NB4 (cell line): ENCODE measurements at regions not wholly inside any gene's neighbourhood (a gene's known extent, or its start where the extent isn't known, plus 50 kb on each side); places are given as distances from the start of the nearest gene placed in this dataset.

Experiments used
- POLR2A ChIP-seq: IDR thresholded peaks from 2 replicates; pipeline ENCODE4 v1.6.1; 2011; ENCODE audit warnings: mild to moderate bottlenecking; ENCODE audit not compliant: insufficient read length; ENCODE audit errors: extremely low read depth
- TF ChIP-seq, protein P1 (sequence below): IDR thresholded peaks from one replicate; pipeline ENCODE4 v1.5.1; 2012; ENCODE audit warnings: low read depth, low read length

GRCh38 chr4:153036931-153037482 lies 100.9 kb downstream of the FHDC1 start:
- TF ChIP-seq, protein P1, sequence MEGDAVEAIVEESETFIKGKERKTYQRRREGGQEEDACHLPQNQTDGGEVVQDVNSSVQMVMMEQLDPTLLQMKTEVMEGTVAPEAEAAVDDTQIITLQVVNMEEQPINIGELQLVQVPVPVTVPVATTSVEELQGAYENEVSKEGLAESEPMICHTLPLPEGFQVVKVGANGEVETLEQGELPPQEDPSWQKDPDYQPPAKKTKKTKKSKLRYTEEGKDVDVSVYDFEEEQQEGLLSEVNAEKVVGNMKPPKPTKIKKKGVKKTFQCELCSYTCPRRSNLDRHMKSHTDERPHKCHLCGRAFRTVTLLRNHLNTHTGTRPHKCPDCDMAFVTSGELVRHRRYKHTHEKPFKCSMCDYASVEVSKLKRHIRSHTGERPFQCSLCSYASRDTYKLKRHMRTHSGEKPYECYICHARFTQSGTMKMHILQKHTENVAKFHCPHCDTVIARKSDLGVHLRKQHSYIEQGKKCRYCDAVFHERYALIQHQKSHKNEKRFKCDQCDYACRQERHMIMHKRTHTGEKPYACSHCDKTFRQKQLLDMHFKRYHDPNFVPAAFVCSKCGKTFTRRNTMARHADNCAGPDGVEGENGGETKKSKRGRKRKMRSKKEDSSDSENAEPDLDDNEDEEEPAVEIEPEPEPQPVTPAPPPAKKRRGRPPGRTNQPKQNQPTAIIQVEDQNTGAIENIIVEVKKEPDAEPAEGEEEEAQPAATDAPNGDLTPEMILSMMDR, result no peak
- TF ChIP-seq POLR2A, result no peak
